CD14-positive monocyte (primary cell): ENCODE measurements at regions not wholly inside any gene's neighbourhood (a gene's known extent, or its start where the extent isn't known, plus 50 kb on each side); places are given as distances from the start of the nearest gene placed in this dataset.
"Not testable (repeated sequence)": the region's sequence is repeated elsewhere in the genome, so short reads cannot be mapped to it uniquely, and the experiment has no call there.

ENCODE experiments used
- DNase-seq, 3 donors: peaks; one replicate each; pipeline ENCODE4 v3.0.0-alpha.2; 2011 to 2022
- H2AFZ ChIP-seq: 2 replicates; pipeline ENCODE4 v1.6.0; 2012; ENCODE audit warnings: mild to moderate bottlenecking, low read depth, low read length, inconsistent platforms; ENCODE audit not compliant: insufficient read depth, poor library complexity, severe bottlenecking
- H3K27ac ChIP-seq, 2 donors: 1 replicate in 1 of 2; 2 replicates in 1 of 2; pipeline ENCODE4 v1.5.1; 2012 to 2013; ENCODE audit warnings: low read length in 2 of 2, control low read depth in 1 of 2, inconsistent platforms in 1 of 2, low read depth in 1 of 2, mild to moderate bottlenecking in 1 of 2
- H3K27me3 ChIP-seq, 2 donors: one replicate each; pipeline versions ENCODE4 v1.6.0 to v1.6.1; 2011 to 2013; ENCODE audit warnings: low read length in 2 of 2; ENCODE audit not compliant: control insufficient read depth in 2 of 2, insufficient read depth in 2 of 2
- H3K36me3 ChIP-seq, 2 donors: replicated peaks in 1 of 2; 1 replicate in 1 of 2; 2 replicates in 1 of 2; pipeline versions ENCODE4 v1.5.1 to v1.6.1; 2012 to 2013; ENCODE audit warnings: low read length in 2 of 2, control low read depth in 1 of 2, inconsistent platforms in 1 of 2, mild to moderate bottlenecking in 1 of 2; ENCODE audit not compliant: insufficient read depth in 2 of 2, control insufficient read depth in 1 of 2
- H3K4me1 ChIP-seq, 2 donors: 1 replicate in 1 of 2; 2 replicates in 1 of 2; pipeline versions ENCODE4 v1.5.1 to v1.6.1; 2012 to 2013; ENCODE audit warnings: low read length in 2 of 2, control low read depth in 1 of 2, inconsistent platforms in 1 of 2, mild to moderate bottlenecking in 1 of 2, moderate library complexity in 1 of 2; ENCODE audit not compliant: insufficient read depth in 2 of 2, control insufficient read depth in 1 of 2
- H3K4me2 ChIP-seq: replicated peaks from 2 replicates; pipeline ENCODE3; 2012; ENCODE audit warnings: low read length, moderate library complexity, mild to moderate bottlenecking; ENCODE audit not compliant: poor library complexity, severe bottlenecking; ENCODE audit errors: extremely low read depth
- H3K4me3 ChIP-seq, 3 experiments: fragments of 200-600 bp in 1 of 3; sonication (generic) in 1 of 3; replicated peaks in 1 of 3; 1 replicate in 2 of 3; 2 replicates in 1 of 3; pipeline ENCODE4 v1.5.1; 2011 to 2013; ENCODE audit warnings: low read length in 3 of 3, mild to moderate bottlenecking in 3 of 3, control low read depth in 2 of 3, low read depth in 2 of 3, inconsistent platforms in 1 of 3, moderate library complexity in 1 of 3
- H3K79me2 ChIP-seq: 2 replicates; pipeline ENCODE4 v1.6.0; 2012; ENCODE audit warnings: mild to moderate bottlenecking, control low read depth, inconsistent platforms, low read length, moderate library complexity; ENCODE audit not compliant: insufficient read depth
- H3K9ac ChIP-seq: 2 replicates; pipeline ENCODE4 v1.6.0; 2017; ENCODE audit warnings: low read length, mild to moderate bottlenecking; ENCODE audit not compliant: insufficient read depth, poor library complexity, severe bottlenecking
- H3K9me3 ChIP-seq, 2 donors: replicated peaks in 1 of 2; 1 replicate in 1 of 2; 2 replicates in 1 of 2; pipeline versions ENCODE4 v1.5.1 to v1.6.1; 2012 to 2013; ENCODE audit warnings: low read length in 2 of 2, control low read depth in 1 of 2; ENCODE audit not compliant: control insufficient read depth in 1 of 2, insufficient read depth in 1 of 2
- H4K20me1 ChIP-seq: 2 replicates; pipeline ENCODE4 v1.6.0; 2012; ENCODE audit warnings: mild to moderate bottlenecking, low read length, control low read depth, moderate library complexity; ENCODE audit not compliant: insufficient read depth
- H3K27ac Mint-ChIP-seq, 7 donors: one replicate each; pipeline ENCODE4 v1.8.0; 2020; ENCODE audit warnings: mild to moderate bottlenecking in 7 of 7, mixed read lengths in 7 of 7, moderate library complexity in 6 of 7, inconsistent platforms in 2 of 7
- H3K27me3 Mint-ChIP-seq, 3 donors: one replicate each; pipeline ENCODE4 v1.8.0; 2021 to 2022; ENCODE audit warnings: low read depth in 3 of 3, mild to moderate bottlenecking in 3 of 3, mixed read lengths in 3 of 3, moderate library complexity in 3 of 3, inconsistent platforms in 1 of 3
- H3K36me3 Mint-ChIP-seq, 2 donors: one replicate each; pipeline ENCODE4 v1.8.0; 2020; ENCODE audit warnings: mixed read lengths in 2 of 2, inconsistent platforms in 1 of 2, mild to moderate bottlenecking in 1 of 2
- H3K4me1 Mint-ChIP-seq: one replicate; pipeline ENCODE4 v1.8.0; 2020; ENCODE audit warnings: mild to moderate bottlenecking, mixed read lengths
- H3K4me3 Mint-ChIP-seq, 2 donors: one replicate each; pipeline ENCODE4 v1.8.0; 2020; ENCODE audit warnings: mild to moderate bottlenecking in 2 of 2, mixed read lengths in 2 of 2, moderate library complexity in 1 of 2
- H3K9me3 Mint-ChIP-seq, 7 donors: one replicate each; pipeline ENCODE4 v1.8.0; 2020 to 2022; ENCODE audit warnings: mixed read lengths in 7 of 7, mild to moderate bottlenecking in 6 of 7, moderate library complexity in 6 of 7, inconsistent platforms in 2 of 7
- WGBS: methylation state at CpG from one replicate; pipeline ENCODE4 v1.1.5; 2013; ENCODE audit warnings: missing lambda C conversion rate; ENCODE audit not compliant: insufficient coverage; 5-methylcytosine and 5-hydroxymethylcytosine counted together
- intact Hi-C, 2 donors: fragments of 100-400 bp; cut with micrococcal nuclease; formaldehyde crosslinking; loops; one replicate each; pipeline versions ENCODE4 v1.15.0 to v1.15.1; 2023
- TF ChIP-seq, protein P1 (sequence below): fragments of 200-600 bp; IDR thresholded peaks from one replicate; pipeline ENCODE4 v1.8.0; 2022; ENCODE audit warnings: antibody characterized with exemption, mild to moderate bottlenecking

DNA sequence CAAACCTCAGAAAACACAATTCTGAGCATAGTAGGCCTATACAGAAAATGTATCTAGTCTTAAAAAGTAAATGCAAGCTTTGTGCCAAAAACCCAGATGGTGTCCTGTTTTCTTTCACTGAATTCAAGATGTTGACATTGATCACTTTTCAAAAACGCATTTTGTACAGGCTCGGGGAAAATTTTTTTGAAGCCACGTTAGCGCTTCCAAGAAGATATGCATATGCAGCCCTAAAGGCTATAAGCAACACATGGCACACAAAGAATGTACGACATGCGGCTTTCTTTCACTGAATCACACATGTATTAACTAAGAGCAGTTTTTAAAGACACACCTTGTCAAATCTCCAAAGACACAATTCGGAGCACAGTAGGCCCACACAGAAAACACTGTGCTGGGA lies 115.4 kb downstream of the MRPL57 start:
- intact Hi-C loops = loop anchor here in 1 of 2 donors (10.0 kb wide), 1 partner anchor 117 kb away; the partner anchor contains the start of genes MRPL57 and SKA3
- H3K27ac Mint-ChIP-seq = no peak overlapping the region

DNA sequence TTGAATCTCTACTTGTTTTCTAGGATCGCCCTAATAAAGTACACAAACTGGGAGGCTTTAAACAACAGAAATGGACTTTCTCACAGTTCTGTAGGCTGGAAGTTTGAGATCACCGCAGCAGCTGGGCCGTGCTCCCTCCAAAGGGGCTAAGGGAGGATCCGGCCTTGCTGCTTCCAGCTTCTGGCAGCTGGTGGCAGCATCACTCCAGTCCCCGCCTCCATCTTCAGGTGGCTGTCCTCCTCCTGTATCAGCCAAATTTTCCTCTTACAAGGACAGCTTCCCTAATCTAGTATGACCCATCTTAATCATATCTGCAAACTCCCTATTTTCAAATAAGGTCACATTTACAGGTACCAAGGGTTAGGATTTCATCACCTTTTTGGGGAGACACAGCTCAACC lies 120.5 kb downstream of the MRPL57 start:
- 0% methylated on average over 2 of the region's 5 CpGs for WGBS
- not testable (repeated sequence) for H3K9me3 ChIP-seq, H3K9ac ChIP-seq, H3K27me3 Mint-ChIP-seq, H3K27me3 ChIP-seq, H3K36me3 ChIP-seq, H4K20me1 ChIP-seq, H3K79me2 ChIP-seq, H3K9me3 Mint-ChIP-seq, H3K4me3 ChIP-seq, H3K36me3 Mint-ChIP-seq
- Mint-ChIP-seq H3K4me1 (peaks cover 19% of the 10 kb centered on the region), H3K27ac (peak overlapping the region in 6 of 7 donors; percentile 1 to 85 (median 78)), H3K4me3 (peak overlapping the region in 1 of 2 donors; percentile 90)
- Histone ChIP-seq H3K4me1 (peaks cover 16 to 22% of the 10 kb centered on the region in 2 donors), H2AFZ (peak overlapping the region; percentile 99), H3K27ac (peak overlapping the region in 1 of 2 donors; percentile 44), H3K4me2 (peak overlapping the region; percentile 98)
- peak; percentile 3 to 23 (median 14) for DNase-seq
- intact Hi-C loops = loop anchor here (2.0 to 10.0 kb wide), 4 partner anchors 120 to 180 kb away; partner anchors contain the start of genes MRPL57 (in 2 of the 2) and SKA3 (in 2 of the 2)

More for the DNA sequence above, 115.4 kb downstream of the MRPL57 start:
- no peaks in the 10 kb centered on the region for H3K9me3 ChIP-seq
- TF ChIP-seq, protein P1, sequence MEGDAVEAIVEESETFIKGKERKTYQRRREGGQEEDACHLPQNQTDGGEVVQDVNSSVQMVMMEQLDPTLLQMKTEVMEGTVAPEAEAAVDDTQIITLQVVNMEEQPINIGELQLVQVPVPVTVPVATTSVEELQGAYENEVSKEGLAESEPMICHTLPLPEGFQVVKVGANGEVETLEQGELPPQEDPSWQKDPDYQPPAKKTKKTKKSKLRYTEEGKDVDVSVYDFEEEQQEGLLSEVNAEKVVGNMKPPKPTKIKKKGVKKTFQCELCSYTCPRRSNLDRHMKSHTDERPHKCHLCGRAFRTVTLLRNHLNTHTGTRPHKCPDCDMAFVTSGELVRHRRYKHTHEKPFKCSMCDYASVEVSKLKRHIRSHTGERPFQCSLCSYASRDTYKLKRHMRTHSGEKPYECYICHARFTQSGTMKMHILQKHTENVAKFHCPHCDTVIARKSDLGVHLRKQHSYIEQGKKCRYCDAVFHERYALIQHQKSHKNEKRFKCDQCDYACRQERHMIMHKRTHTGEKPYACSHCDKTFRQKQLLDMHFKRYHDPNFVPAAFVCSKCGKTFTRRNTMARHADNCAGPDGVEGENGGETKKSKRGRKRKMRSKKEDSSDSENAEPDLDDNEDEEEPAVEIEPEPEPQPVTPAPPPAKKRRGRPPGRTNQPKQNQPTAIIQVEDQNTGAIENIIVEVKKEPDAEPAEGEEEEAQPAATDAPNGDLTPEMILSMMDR = no peak
- H3K4me1 ChIP-seq = no peaks in the 10 kb centered on the region
- H2AFZ ChIP-seq = no peak overlapping the region
- Mint-ChIP-seq H3K27me3 (no peaks in the 10 kb centered on the region), H3K4me1 (no peaks in the 10 kb centered on the region), H3K9me3 (no peaks in the 10 kb centered on the region), H3K36me3 (no peaks in the 10 kb centered on the region), H3K4me3 (no peak overlapping the region)
- no peak overlapping the region for H3K4me2 ChIP-seq
- H3K79me2 ChIP-seq = no peaks in the 10 kb centered on the region
- no peak overlapping the region for H3K27ac ChIP-seq
- 94% methylated on average over 6 of the region's 7 CpGs for WGBS
- H3K9ac ChIP-seq = no peak overlapping the region
- H4K20me1 ChIP-seq = no peaks in the 10 kb centered on the region
- no peak for DNase-seq
- no peaks in the 10 kb centered on the region for H3K27me3 ChIP-seq
- no peaks in the 10 kb centered on the region for H3K36me3 ChIP-seq
- H3K4me3 ChIP-seq = no peak overlapping the region
